Cardiac muscle cell (in vitro differentiated cells and primary cell): ENCODE measurements at regions not wholly inside any gene's neighbourhood (a gene's known extent, or its start where the extent isn't known, plus 50 kb on each side); places are given as distances from the start of the nearest gene placed in this dataset.
A peak's percentile ranks its signal among the peaks of the same experiment; 100 is the strongest.

Experiments
- DNase-seq, 2 donors: peaks; one replicate each; pipeline versions ENCODE4 v3.0.0 to v3.0.0-alpha.2; 2010 to 2017; ENCODE audit warnings: low read depth in 1 of 2, low spot score in 1 of 2
- H3K27ac ChIP-seq: fragments of 200-600 bp; sonication (generic); 2 replicates; pipeline ENCODE4 v1.5.1; 2016
- H3K27me3 ChIP-seq: fragments of 200-600 bp; sonication (generic); 2 replicates; pipeline ENCODE4 v1.6.0; 2016; ENCODE audit warnings: control low read depth
- H3K36me3 ChIP-seq: fragments of 200-600 bp; sonication (generic); 2 replicates; pipeline ENCODE4 v1.5.1; 2016; ENCODE audit warnings: control low read depth
- H3K4me1 ChIP-seq: fragments of 200-600 bp; sonication (generic); 2 replicates; pipeline ENCODE4 v1.8.1; 2017; ENCODE audit warnings: low read depth, mild to moderate bottlenecking, mixed run types
- H3K4me3 ChIP-seq: fragments of 200-600 bp; sonication (generic); 2 replicates; pipeline ENCODE4 v1.5.1; 2016; ENCODE audit warnings: mild to moderate bottlenecking
- H3K9me3 ChIP-seq: fragments of 200-600 bp; sonication (generic); 2 replicates; pipeline ENCODE4 v1.5.1; 2017; ENCODE audit warnings: low read depth, mild to moderate bottlenecking, control low read depth
- CTCF ChIP-seq: IDR thresholded peaks from 2 replicates; pipeline ENCODE4 v1.5.1; 2012; ENCODE audit warnings: low read depth, mild to moderate bottlenecking, low read length

DNA sequence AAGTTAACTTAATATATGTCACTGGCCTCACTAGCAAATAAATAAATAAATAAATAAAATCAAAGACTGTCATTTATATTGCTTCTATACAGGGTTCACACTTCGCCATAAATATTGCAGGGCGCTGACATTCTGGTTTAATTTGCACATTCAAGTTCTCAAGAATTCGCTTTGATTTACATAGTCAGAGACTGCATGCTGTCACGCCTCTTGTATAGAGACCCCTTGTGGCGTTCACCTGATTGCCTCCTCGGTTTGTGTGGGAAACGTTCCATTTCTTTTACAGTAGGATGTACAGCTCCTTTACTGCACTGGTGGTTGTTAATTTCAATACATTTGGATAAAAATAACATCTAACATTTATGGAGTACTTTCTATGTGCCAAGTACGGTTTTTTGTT is 71.3 kb upstream of the ADGRG2 start:
- TF ChIP-seq CTCF, result no peak
- no peak overlapping the region for H3K4me3 ChIP-seq
- no peak overlapping the region for H3K27ac ChIP-seq
- no peaks in the 10 kb centered on the region for H3K36me3 ChIP-seq
- H3K9me3 ChIP-seq, result no peaks in the 10 kb centered on the region
- H3K4me1 ChIP-seq, result peaks cover 2% of the 10 kb centered on the region
- no peaks in the 10 kb centered on the region for H3K27me3 ChIP-seq
- peak in 1 of 2 donors; percentile 3 for DNase-seq

DNA sequence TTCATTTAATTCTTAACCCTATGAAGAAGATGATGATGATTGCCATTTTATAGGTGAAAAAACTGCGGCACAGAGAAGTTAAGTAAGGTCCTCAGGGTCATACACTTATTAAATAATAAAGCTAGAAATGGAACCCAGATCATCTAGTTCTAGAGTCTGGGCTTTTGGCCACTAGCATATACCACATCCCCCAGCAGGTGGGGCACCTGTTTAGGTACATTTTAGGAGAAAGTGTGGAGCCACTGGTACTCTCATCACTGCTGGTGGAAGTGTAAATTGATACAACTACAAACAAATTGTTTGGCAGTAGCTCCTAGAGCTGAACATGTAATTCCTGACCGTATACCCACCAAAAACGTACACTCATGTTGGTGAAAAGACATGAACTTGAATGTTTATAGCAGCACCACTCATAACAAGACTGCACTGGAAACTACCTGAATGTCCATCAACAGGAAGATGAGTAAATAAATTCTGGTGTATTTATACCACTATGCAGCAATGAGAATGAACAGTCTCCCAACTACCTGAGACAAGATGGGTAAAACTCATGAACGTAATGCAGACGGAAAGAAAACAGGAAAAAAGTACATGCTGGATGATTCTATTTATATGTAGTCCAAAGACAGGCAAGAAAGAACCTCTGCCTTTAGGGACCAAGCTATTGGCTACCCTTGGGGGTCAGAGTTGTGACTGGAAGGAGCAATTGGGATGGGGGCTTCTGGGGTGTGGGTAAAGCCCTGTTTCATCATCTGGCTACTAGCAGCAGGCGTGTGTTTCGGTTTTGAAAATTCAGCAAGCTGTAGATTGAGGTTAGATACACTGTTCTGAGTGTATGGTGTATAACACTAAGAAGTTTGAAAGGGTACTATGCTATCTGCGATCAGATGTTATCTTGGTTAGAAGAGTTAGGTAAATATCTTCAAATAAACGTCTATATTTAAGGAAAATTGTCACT is 72.3 kb upstream of the ADGRG2 start:
- no peaks in the 10 kb centered on the region for H3K9me3 ChIP-seq
- H3K27me3 ChIP-seq, result no peaks in the 10 kb centered on the region
- TF ChIP-seq CTCF, result no peak
- H3K27ac ChIP-seq, result no peak overlapping the region
- H3K4me1 ChIP-seq, result no peaks in the 10 kb centered on the region
- no peak overlapping the region for H3K4me3 ChIP-seq
- H3K36me3 ChIP-seq, result no peaks in the 10 kb centered on the region
- no peak for DNase-seq

GRCh38 chrX:19195243-19195610 is 73.0 kb upstream of the ADGRG2 start:
- DNase-seq, result no peak
- H3K9me3 ChIP-seq, result no peaks in the 10 kb centered on the region
- TF ChIP-seq CTCF, result no peak
- no peaks in the 10 kb centered on the region for H3K27me3 ChIP-seq
- H3K36me3 ChIP-seq, result no peaks in the 10 kb centered on the region
- no peak overlapping the region for H3K4me3 ChIP-seq
- no peaks in the 10 kb centered on the region for H3K4me1 ChIP-seq
- no peak overlapping the region for H3K27ac ChIP-seq

DNA sequence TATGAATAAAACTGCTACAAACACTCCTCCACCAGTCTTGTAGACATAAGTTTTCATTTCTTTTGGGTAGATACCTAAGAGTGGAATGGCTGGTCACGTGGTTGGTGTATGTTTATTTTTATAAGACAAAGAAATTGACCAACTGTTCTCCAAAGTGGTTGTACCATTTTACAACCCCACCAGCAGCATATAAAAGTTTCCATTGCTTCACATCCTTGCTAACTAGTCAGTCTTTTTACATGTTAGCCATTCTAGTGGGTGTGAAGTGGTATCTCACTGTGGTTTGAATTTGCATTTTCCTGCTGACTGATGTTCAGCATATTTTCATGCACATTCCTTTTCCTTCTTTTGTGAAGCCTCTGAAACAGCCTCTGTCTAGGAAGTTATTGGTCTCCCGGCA is 76.2 kb upstream of the ADGRG2 start:
- H3K9me3 ChIP-seq, result no peaks in the 10 kb centered on the region
- no peaks in the 10 kb centered on the region for H3K4me1 ChIP-seq
- H3K27ac ChIP-seq, result no peak overlapping the region
- no peak overlapping the region for H3K4me3 ChIP-seq
- H3K27me3 ChIP-seq, result no peaks in the 10 kb centered on the region
- TF ChIP-seq CTCF, result no peak
- DNase-seq, result no peak
- H3K36me3 ChIP-seq, result no peaks in the 10 kb centered on the region

DNA sequence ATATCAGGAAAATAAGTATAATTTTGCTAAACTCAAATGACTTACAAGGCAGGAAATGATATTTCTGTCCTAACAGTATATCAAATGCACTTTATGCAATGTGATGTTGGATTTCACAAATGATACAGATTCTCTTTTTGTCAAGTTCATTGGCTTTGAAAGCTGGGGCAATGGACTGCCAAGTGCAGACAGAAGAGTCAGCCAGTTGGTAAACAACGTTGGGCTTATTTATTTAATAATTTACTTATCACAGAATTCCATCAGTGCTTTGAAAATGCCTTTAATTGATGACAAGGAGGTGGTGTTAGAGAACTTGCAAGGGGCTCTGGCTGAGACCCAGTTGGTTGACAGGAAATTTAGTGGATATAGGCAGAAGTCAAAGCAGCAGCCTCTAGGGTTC is 79.9 kb upstream of the ADGRG2 start:
- no peaks in the 10 kb centered on the region for H3K9me3 ChIP-seq
- H3K4me3 ChIP-seq, result no peak overlapping the region
- DNase-seq, result no peak
- no peak overlapping the region for H3K27ac ChIP-seq
- no peaks in the 10 kb centered on the region for H3K27me3 ChIP-seq
- TF ChIP-seq CTCF, result no peak
- H3K4me1 ChIP-seq, result no peaks in the 10 kb centered on the region
- no peaks in the 10 kb centered on the region for H3K36me3 ChIP-seq
